K562 (cell line): ENCODE measurements at regions not wholly inside any gene's neighbourhood (a gene's known extent, or its start where the extent isn't known, plus 50 kb on each side); places are given as distances from the start of the nearest gene placed in this dataset.
A peak's percentile ranks its signal among the peaks of the same experiment; 100 is the strongest.

ENCODE experiments used
- C11orf30 ChIP-seq: fragments of 450-650 bp; IDR thresholded peaks from 2 replicates; pipeline ENCODE4 v1.6.1; 2016; ENCODE audit warnings: low read depth, mild to moderate bottlenecking
- GTF2A2 ChIP-seq: IDR thresholded peaks from 2 replicates; pipeline ENCODE4 v1.6.1; 2016; ENCODE audit warnings: mild to moderate bottlenecking, missing genetic modification characterization, missing compliant biosample characterization
- HMBOX1 ChIP-seq: sonication (generic); IDR thresholded peaks from 2 replicates; pipeline ENCODE4 v1.6.1; 2016
- MYNN ChIP-seq, 2 experiments: sonication (generic); formaldehyde crosslinking in 1 of 2; IDR thresholded peaks; 2 replicates each; pipeline versions ENCODE4 v1.5.0 to v1.6.1; 2016 to 2020; ENCODE audit warnings: antibody characterized with exemption in 1 of 2, missing genetic modification reagents in 1 of 2
- NR1H2 ChIP-seq: sonication (generic); formaldehyde crosslinking; IDR thresholded peaks from 2 replicates; pipeline ENCODE4 v1.4.0; 2020; ENCODE audit warnings: mild to moderate bottlenecking, missing genetic modification reagents
- POLR2B ChIP-seq: fragments of 450-650 bp; IDR thresholded peaks from 2 replicates; pipeline ENCODE4 v1.6.1; 2018; ENCODE audit warnings: low read depth; ENCODE audit not compliant: partially characterized antibody
- RBM34 ChIP-seq: fragments of 200-400 bp; formaldehyde crosslinking; IDR thresholded peaks from 2 replicates; pipeline ENCODE4 v1.6.1; 2018; ENCODE audit warnings: low read length, borderline replicate concordance; ENCODE audit not compliant: insufficient read depth
- SMAD3 ChIP-seq: fragments of 450-650 bp; formaldehyde crosslinking; conservative IDR thresholded peaks from 2 replicates; pipeline ENCODE4 v1.4.0; 2020; ENCODE audit warnings: mild to moderate bottlenecking
- ZBTB40 ChIP-seq, 2 experiments: fragments of 450-650 bp in 1 of 2; sonication (generic) in 1 of 2; formaldehyde crosslinking in 1 of 2; IDR thresholded peaks; 2 replicates each; pipeline versions ENCODE4 v1.7.1 to v1.9.0; 2016 to 2022; ENCODE audit warnings: inconsistent platforms in 1 of 2, mild to moderate bottlenecking in 1 of 2, missing genetic modification reagents in 1 of 2
- ZBTB9 ChIP-seq: fragments of 450-650 bp; formaldehyde crosslinking; IDR thresholded peaks from 2 replicates; pipeline ENCODE4 v1.4.0; 2020; ENCODE audit warnings: mild to moderate bottlenecking, moderate library complexity
- ZNF143 ChIP-seq: sonication (generic); formaldehyde crosslinking; IDR thresholded peaks from 2 replicates; pipeline ENCODE4 v1.9.0; 2022; ENCODE audit warnings: mild to moderate bottlenecking, missing genetic modification reagents
- ZNF444 ChIP-seq: fragments of 250-450 bp; sonication (Bioruptor Pico); IDR thresholded peaks from 2 replicates; pipeline ENCODE4 v1.4.0; 2020; ENCODE audit warnings: mild to moderate bottlenecking, moderate library complexity
- TF ChIP-seq, protein P1 (sequence below), 2 experiments: fragments of 200-800 bp in 1 of 2; sonication (Bioruptor generic) in 1 of 2; sonication (generic) in 1 of 2; formaldehyde crosslinking in 1 of 2; IDR thresholded peaks in 1 of 2; conservative IDR thresholded peaks in 1 of 2; 2 replicates each; pipeline versions ENCODE4 v1.5.0 to v1.6.1; 2016 to 2020; ENCODE audit warnings: missing compliant biosample characterization in 1 of 2, missing genetic modification characterization in 1 of 2, missing genetic modification reagents in 1 of 2
- TF ChIP-seq, protein P2 (sequence below): sonication (generic); formaldehyde crosslinking; IDR thresholded peaks from 2 replicates; pipeline ENCODE4 v1.8.0; 2022; ENCODE audit warnings: mild to moderate bottlenecking, missing genetic modification reagents

DNA sequence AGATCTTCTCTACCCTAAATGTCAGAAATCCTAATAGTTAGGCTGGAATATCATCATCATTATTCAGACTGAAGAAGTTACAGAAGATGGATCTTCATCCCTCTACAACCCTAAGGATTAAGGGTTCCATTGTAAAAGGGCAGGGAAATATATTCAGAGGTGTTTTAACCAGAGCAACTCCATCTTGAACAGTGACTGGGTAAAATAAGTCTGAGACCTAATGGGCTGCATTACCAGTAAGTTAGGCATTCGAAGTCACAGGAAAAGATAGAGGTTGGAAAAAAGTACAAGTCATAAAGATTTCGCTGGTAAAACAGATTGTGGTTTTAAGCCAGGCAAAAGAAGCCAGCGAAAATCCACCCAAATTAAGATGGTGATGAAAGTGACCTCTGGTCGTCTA, 968.7 kb downstream of the CNTNAP5 start (continued):
- TF ChIP-seq, protein P1, sequence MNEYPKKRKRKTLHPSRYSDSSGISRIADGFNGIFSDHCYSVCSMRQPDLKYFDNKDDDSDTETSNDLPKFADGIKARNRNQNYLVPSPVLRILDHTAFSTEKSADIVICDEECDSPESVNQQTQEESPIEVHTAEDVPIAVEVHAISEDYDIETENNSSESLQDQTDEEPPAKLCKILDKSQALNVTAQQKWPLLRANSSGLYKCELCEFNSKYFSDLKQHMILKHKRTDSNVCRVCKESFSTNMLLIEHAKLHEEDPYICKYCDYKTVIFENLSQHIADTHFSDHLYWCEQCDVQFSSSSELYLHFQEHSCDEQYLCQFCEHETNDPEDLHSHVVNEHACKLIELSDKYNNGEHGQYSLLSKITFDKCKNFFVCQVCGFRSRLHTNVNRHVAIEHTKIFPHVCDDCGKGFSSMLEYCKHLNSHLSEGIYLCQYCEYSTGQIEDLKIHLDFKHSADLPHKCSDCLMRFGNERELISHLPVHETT (CRISPR knock-in tag; conservative IDR thresholded peaks at IDR 0.05 in 1 of 2, IDR thresholded peaks at IDR 0.05 in 1 of 2): peak in 1 of 2 experiments; percentile 81; a peak in 2 of 4 replicates
- no peak for TF ChIP-seq NR1H2 (CRISPR knock-in tag)
- TF ChIP-seq, protein P2, sequence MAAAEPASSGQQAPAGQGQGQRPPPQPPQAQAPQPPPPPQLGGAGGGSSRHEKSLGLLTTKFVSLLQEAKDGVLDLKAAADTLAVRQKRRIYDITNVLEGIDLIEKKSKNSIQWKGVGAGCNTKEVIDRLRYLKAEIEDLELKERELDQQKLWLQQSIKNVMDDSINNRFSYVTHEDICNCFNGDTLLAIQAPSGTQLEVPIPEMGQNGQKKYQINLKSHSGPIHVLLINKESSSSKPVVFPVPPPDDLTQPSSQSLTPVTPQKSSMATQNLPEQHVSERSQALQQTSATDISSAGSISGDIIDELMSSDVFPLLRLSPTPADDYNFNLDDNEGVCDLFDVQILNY (CRISPR knock-in tag): no peak
- no peak for TF ChIP-seq HMBOX1
- TF ChIP-seq POLR2B: no peak
- peak; percentile 60; the same call in 1 of the 2 replicates for TF ChIP-seq ZNF444 (CRISPR knock-in tag)
- TF ChIP-seq C11orf30: no peak
- TF ChIP-seq GTF2A2 (tag): peak; percentile 81
- TF ChIP-seq ZBTB9 (CRISPR knock-in tag): peak; percentile 91
- peak; percentile 78; the same call in 1 of the 2 replicates for TF ChIP-seq SMAD3 (CRISPR knock-in tag)
- no peak for TF ChIP-seq ZBTB40 (IDR thresholded peaks at IDR 0.05)
- no peak for TF ChIP-seq ZBTB40 (CRISPR knock-in tag; IDR thresholded peaks at IDR 0.05)
- no peak for TF ChIP-seq ZNF143 (CRISPR knock-in tag)
- TF ChIP-seq RBM34: no peak
- no peak for TF ChIP-seq MYNN (IDR thresholded peaks at IDR 0.05)
- no peak for TF ChIP-seq MYNN (CRISPR knock-in tag; IDR thresholded peaks at IDR 0.05)
